HCT116 (cell line): ENCODE measurements at regions not wholly inside any gene's neighbourhood (a gene's known extent, or its start where the extent isn't known, plus 50 kb on each side); places are given as distances from the start of the nearest gene placed in this dataset.

Experiments
- ATAC-seq: fragments of 200-7000 bp; cut with Tn5 transposase; 2 replicates; pipeline ENCODE4 v1.9.1; 2020; ENCODE audit warnings: mild to moderate bottlenecking, moderate library complexity
- BruUV-seq: library from RNA; stranded (reverse); fragments of 400-500 nt; replicated peaks from 2 replicates; lab custom pipeline; 2021; lab: Mats Ljungman, UMichigan
- CTCF ChIA-PET: fragments of 300-600 bp; sonication (Branson Sonifier 250); formaldehyde crosslinking; loops from one replicate; lab custom pipeline; 2021; ENCODE audit warnings: antibody characterized with exemption; lab: Charles Lee
- POLR2A ChIA-PET: fragments of 300-600, 350-600 bp; sonication (Branson Sonifier 250); formaldehyde crosslinking; loops from one replicate; lab custom pipeline; 2021; ENCODE audit warnings: antibody characterized with exemption; lab: Charles Lee
- RAD21 ChIA-PET, 2 experiments: fragments of 300-600 bp; sonication (Branson Sonifier 250); formaldehyde crosslinking; loops; one replicate each; lab custom pipeline; 2023; ENCODE audit warnings: low total read pairs in 2 of 2; ENCODE audit not compliant: uncharacterized antibody in 2 of 2, unreplicated experiment in 2 of 2, low non-redundant PET in 1 of 2; lab: Charles Lee
- DNase-seq: peaks from one replicate; pipeline ENCODE4 v3.0.0-alpha.2; 2010; ENCODE audit warnings: low read depth, low spot score
- H2AFZ ChIP-seq: fragments of 200-600 bp; shearing (Covaris generic), sonication (generic); 2 replicates; pipeline ENCODE4 v1.6.1; 2017; ENCODE audit warnings: low read depth, mixed run types, mixed read lengths, antibody characterized with exemption, low read length; ENCODE audit not compliant: poor library complexity, severe bottlenecking
- H3K27ac ChIP-seq: 2 replicates; pipeline ENCODE4 v1.5.1; 2012; ENCODE audit warnings: low read depth, low read length
- H3K27me3 ChIP-seq: fragments of 200-600 bp; sonication (generic); 2 replicates; pipeline ENCODE4 v1.6.1; 2016; ENCODE audit warnings: mixed run types, low read length, mixed read lengths; ENCODE audit not compliant: insufficient read depth
- H3K36me3 ChIP-seq, 2 experiments: fragments of 200-500 bp in 1 of 2; fragments of 200-600 bp in 1 of 2; sonication (Bioruptor generic) in 1 of 2; sonication (generic) in 1 of 2; 2 replicates each; pipeline versions ENCODE4 v1.5.1 to v1.6.1; 2014 to 2016; ENCODE audit warnings: low read length in 2 of 2, inconsistent platforms in 1 of 2, mixed read lengths in 1 of 2, mixed run types in 1 of 2; ENCODE audit not compliant: insufficient read depth in 2 of 2, control insufficient read depth in 1 of 2
- H3K4me1 ChIP-seq, 2 experiments: fragments of 200-600 bp in 1 of 2; sonication (generic) in 1 of 2; 2 replicates each; pipeline versions ENCODE4 v1.5.1 to v1.6.1; 2012 to 2017; ENCODE audit warnings: low read length in 2 of 2, inconsistent platforms in 1 of 2, mild to moderate bottlenecking in 1 of 2, mixed read lengths in 1 of 2, mixed run types in 1 of 2, moderate library complexity in 1 of 2; ENCODE audit not compliant: insufficient read depth in 2 of 2, control insufficient read depth in 1 of 2
- H3K4me2 ChIP-seq: fragments of 200-600 bp; sonication (generic); 2 replicates; pipeline ENCODE4 v1.6.1; 2017; ENCODE audit warnings: mixed run types, low read length, mixed read lengths
- H3K4me3 ChIP-seq, 2 experiments: fragments of 200-600 bp in 1 of 2; sonication (generic) in 1 of 2; replicated peaks in 1 of 2; 2 replicates each; pipeline ENCODE4 v1.5.1; 2011 to 2016; ENCODE audit warnings: low read length in 2 of 2, control low read depth in 1 of 2, low read depth in 1 of 2, mild to moderate bottlenecking in 1 of 2, mixed read lengths in 1 of 2, mixed run types in 1 of 2
- H3K79me2 ChIP-seq: fragments of 200-600 bp; sonication (generic); 2 replicates; pipeline ENCODE4 v1.6.1; 2017; ENCODE audit warnings: mild to moderate bottlenecking, mixed run types, low read length, moderate library complexity, mixed read lengths; ENCODE audit not compliant: insufficient read depth
- H3K9ac ChIP-seq: fragments of 200-600 bp; sonication (generic); 2 replicates; pipeline ENCODE4 v1.6.1; 2016; ENCODE audit warnings: low read length, mixed read lengths
- H3K9me2 ChIP-seq: fragments of 200-600 bp; sonication (generic), shearing (Covaris generic); 2 replicates; pipeline ENCODE4 v1.6.1; 2017; ENCODE audit warnings: mixed run types, mild to moderate bottlenecking, moderate library complexity; ENCODE audit not compliant: insufficient read depth
- H3K9me3 ChIP-seq, 2 experiments: fragments of 200-500 bp in 1 of 2; fragments of 200-600 bp in 1 of 2; sonication (Bioruptor generic) in 1 of 2; sonication (generic) in 1 of 2; 2 replicates each; pipeline ENCODE4 v1.6.1; 2014 to 2017; ENCODE audit warnings: low read length in 2 of 2, mixed read lengths in 2 of 2, inconsistent platforms in 1 of 2, low read depth in 1 of 2, mild to moderate bottlenecking in 1 of 2, mixed run types in 1 of 2, moderate library complexity in 1 of 2; ENCODE audit not compliant: control insufficient read depth in 1 of 2, insufficient read depth in 1 of 2
- H4K20me1 ChIP-seq: fragments of 200-600 bp; sonication (generic), shearing (Covaris generic); 2 replicates; pipeline ENCODE4 v1.6.1; 2017; ENCODE audit warnings: mixed run types, mild to moderate bottlenecking, moderate library complexity; ENCODE audit not compliant: insufficient read depth
- ATF3 ChIP-seq: IDR thresholded peaks from 2 replicates; pipeline ENCODE4 v1.6.1; 2012
- CBX3 ChIP-seq: IDR thresholded peaks from 2 replicates; pipeline ENCODE4 v1.6.1; 2012; ENCODE audit warnings: low read depth
- CEBPB ChIP-seq: IDR thresholded peaks from 2 replicates; pipeline ENCODE4 v1.6.1; 2012; ENCODE audit warnings: low read depth
- CTCF ChIP-seq, 3 experiments: fragments of 200-600 bp in 1 of 3; sonication (generic) in 1 of 3; IDR thresholded peaks in 2 of 3; conservative IDR thresholded peaks in 1 of 3; 2 replicates each; pipeline ENCODE4 v1.5.1; 2012 to 2017; ENCODE audit warnings: low read depth in 2 of 3, low read length in 2 of 3, antibody characterized with exemption in 1 of 3, borderline replicate concordance in 1 of 3, control low read depth in 1 of 3, mild to moderate bottlenecking in 1 of 3, mixed read lengths in 1 of 3, mixed run types in 1 of 3, moderate library complexity in 1 of 3; ENCODE audit not compliant: insufficient read depth in 1 of 3
- EGR1 ChIP-seq: IDR thresholded peaks from 2 replicates; pipeline ENCODE4 v1.6.1; 2012; ENCODE audit warnings: low read depth
- EZH2phosphoT487 ChIP-seq: fragments of 200-600 bp; IDR thresholded peaks from 2 replicates; pipeline ENCODE4 v1.6.1; 2018; ENCODE audit warnings: antibody characterized with exemption, borderline replicate concordance
- FOSL1 ChIP-seq: IDR thresholded peaks from 2 replicates; pipeline ENCODE4 v1.6.1; 2012; ENCODE audit warnings: low read depth
- JUND ChIP-seq: IDR thresholded peaks from 2 replicates; pipeline ENCODE4 v1.6.1; 2012
- POLR2A ChIP-seq: IDR thresholded peaks from 2 replicates; pipeline ENCODE4 v1.7.0; 2011; ENCODE audit warnings: borderline replicate concordance; ENCODE audit not compliant: insufficient read depth, insufficient read length; ENCODE audit errors: extremely low read depth
- REST ChIP-seq: IDR thresholded peaks from 2 replicates; pipeline ENCODE4 v1.6.1; 2012; ENCODE audit warnings: low read depth
- SIN3A ChIP-seq: IDR thresholded peaks from 2 replicates; pipeline ENCODE4 v1.6.1; 2012; ENCODE audit warnings: low read depth
- SRF ChIP-seq: IDR thresholded peaks from 2 replicates; pipeline ENCODE4 v1.6.1; 2012; ENCODE audit warnings: low read depth
- TCF7L2 ChIP-seq: IDR thresholded peaks from 2 replicates; pipeline ENCODE4 v1.7.0; 2011; ENCODE audit warnings: borderline replicate concordance, inconsistent platforms; ENCODE audit not compliant: insufficient read depth, insufficient read length; ENCODE audit errors: extremely low read depth
- YY1 ChIP-seq: IDR thresholded peaks from 2 replicates; pipeline ENCODE4 v1.6.1; 2011; ENCODE audit warnings: low read length, low read depth, moderate library complexity, mild to moderate bottlenecking; ENCODE audit not compliant: insufficient replicate concordance; ENCODE audit errors: extremely low read depth
- ZFX ChIP-seq: fragments of 450-650 bp; IDR thresholded peaks from 2 replicates; pipeline ENCODE4 v1.6.1; 2017
- intact Hi-C: fragments of 100-400 bp; cut with micrococcal nuclease; formaldehyde crosslinking; loops from 2 replicates; pipeline ENCODE4 v1.10.0; 2022

GRCh38 chr10:90589825-90590224, 268.0 kb downstream of the HTR7 start (continued):
- no peak for TF ChIP-seq EZH2phosphoT487
- TF ChIP-seq JUND, result no peak
- no peak for TF ChIP-seq TCF7L2
- no peak for TF ChIP-seq EGR1
- TF ChIP-seq YY1, result no peak
- no peak for TF ChIP-seq REST
- TF ChIP-seq SIN3A, result no peak
- no peak for TF ChIP-seq ZFX
- no peak for TF ChIP-seq ATF3
- TF ChIP-seq POLR2A, result no peak
- no peak for TF ChIP-seq CEBPB
- TF ChIP-seq, all 23 proteins: peak for 0

GRCh38 chr10:90591629-90592028, 266.2 kb downstream of the HTR7 start:
- no peaks in the 10 kb centered on the region for H3K27me3 ChIP-seq
- RAD21 ChIA-PET, result interaction anchor here in 1 of 2 experiments (1.6 kb wide), 1 partner anchor 443 kb away, joined by 6 read pairs; no protein-coding TSS in a partner anchor
- peak overlapping the region; percentile 4; the same call in 1 of the 2 replicates for H3K9ac ChIP-seq
- no peaks in the 10 kb centered on the region for H3K9me2 ChIP-seq
- no peaks in the 10 kb centered on the region for H3K36me3 ChIP-seq
- no peak overlapping the region for H3K4me3 ChIP-seq
- ATAC-seq, result peak; percentile 37
- BruUV-seq, result no TSS peak
- peak; percentile 67 for DNase-seq
- no peaks in the 10 kb centered on the region for H4K20me1 ChIP-seq
- intact Hi-C loops, result loop anchor here (2.0 to 5.0 kb wide), 5 partner anchors 271 to 637 kb away; no protein-coding TSS in a partner anchor
- no peaks in the 10 kb centered on the region for H3K9me3 ChIP-seq
- peak overlapping the region; percentile 46 for H3K4me2 ChIP-seq
- H3K79me2 ChIP-seq, result no peaks in the 10 kb centered on the region
- H3K27ac ChIP-seq, result peak overlapping the region; percentile 81
- H2AFZ ChIP-seq, result peak overlapping the region; percentile 2
- CTCF ChIA-PET, result interaction anchor here (1.2 to 2.7 kb wide), 3 partner anchors 11 to 798 kb away, joined by 4 to 13 read pairs (median 7); no protein-coding TSS in a partner anchor
- peaks cover 41 to 68% of the 10 kb centered on the region in 2 experiments for H3K4me1 ChIP-seq
- POLR2A ChIA-PET, result no interaction called here
- TF ChIP-seq EZH2phosphoT487, result no peak
- no peak for TF ChIP-seq ATF3
- TF ChIP-seq CBX3, result peak; percentile 78
- TF ChIP-seq CTCF (IDR thresholded peaks at IDR 0.05 in 2 of 3, conservative IDR thresholded peaks at IDR 0.05 in 1 of 3; ENCODE audit: borderline replicate concordance in 1 of 3, insufficient read depth in 1 of 3, low read depth in 2 of 3, low read length in 2 of 3), result no peak
- TF ChIP-seq CEBPB, result no peak
- no peak for TF ChIP-seq REST
- no peak for TF ChIP-seq SRF
- TF ChIP-seq ZFX, result no peak
- peak; percentile 27; the same call in 1 of the 2 replicates for TF ChIP-seq FOSL1
